HUDEP-2 (cell line): ENCODE measurements at regions not wholly inside any gene's neighbourhood (a gene's known extent, or its start where the extent isn't known, plus 50 kb on each side); places are given as distances from the start of the nearest gene placed in this dataset.
"Not testable (repeated sequence)": the region's sequence is repeated elsewhere in the genome, so short reads cannot be mapped to it uniquely, and the experiment has no call there.

ENCODE experiments used
- DNase-seq, 76 experiments: peaks; one replicate each; lab custom pipeline; 2025; ENCODE audit not compliant: unreplicated experiment in 76 of 76; lab: John Stamatoyannopoulos, UW

DNA sequence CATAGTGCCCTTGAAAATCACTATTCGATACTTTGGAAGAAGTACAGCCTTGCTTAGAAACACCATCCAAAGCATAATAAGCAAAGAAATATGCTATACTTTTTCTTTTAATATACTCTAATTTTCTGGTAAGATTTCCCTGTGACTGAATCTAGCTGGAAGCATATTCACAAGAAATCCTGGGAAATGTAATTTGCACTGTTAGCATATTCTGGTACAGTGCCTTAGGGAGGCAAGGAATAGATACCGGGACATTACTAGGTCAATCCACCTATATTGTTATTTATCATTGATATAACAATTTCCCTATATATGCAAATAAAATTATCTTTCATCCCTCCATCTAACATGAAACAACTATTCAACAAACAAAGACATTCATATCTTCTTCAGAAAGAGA, 1131.3 kb upstream of the PRR20A start:
- DNase-seq, result no peak

DNA sequence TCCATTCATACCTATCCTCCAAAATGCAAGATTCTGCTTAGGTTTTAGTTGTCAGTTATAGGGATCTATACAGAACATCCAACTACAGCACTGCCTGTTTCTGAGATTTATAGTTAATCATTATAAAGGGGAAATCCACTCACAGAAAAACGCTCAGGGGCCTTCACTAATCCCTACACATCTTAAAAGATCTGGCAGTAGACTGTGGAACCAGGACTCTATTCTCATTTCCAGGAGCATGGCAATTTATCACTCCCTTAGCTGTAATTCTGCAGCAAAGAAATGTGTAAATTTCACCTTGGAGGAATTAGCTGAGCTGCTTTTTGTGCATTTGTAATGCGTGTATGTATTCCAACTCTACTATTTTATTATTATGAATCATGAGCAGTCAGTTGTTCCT, 1128.1 kb upstream of the PRR20A start:
- no peak for DNase-seq

DNA sequence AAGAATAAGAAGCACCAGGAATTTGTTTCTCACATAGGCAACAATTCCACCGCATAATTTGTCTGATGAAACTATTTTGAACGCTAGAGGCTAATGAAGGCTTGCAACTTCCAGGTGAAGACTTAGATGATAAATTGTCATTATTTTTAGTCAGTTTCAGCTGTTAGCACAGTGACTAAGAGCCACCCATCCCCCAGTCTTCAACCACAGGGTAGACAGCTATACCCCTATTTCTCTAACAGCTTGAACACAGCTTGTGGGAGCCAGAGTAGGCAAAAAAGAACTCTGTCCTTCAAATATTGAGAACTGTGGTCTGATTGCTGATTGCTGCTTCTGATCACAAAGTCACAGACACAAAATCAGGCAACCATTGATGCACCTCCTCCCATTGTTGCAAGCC, 1124.8 kb upstream of the PRR20A start:
- no peak for DNase-seq

DNA sequence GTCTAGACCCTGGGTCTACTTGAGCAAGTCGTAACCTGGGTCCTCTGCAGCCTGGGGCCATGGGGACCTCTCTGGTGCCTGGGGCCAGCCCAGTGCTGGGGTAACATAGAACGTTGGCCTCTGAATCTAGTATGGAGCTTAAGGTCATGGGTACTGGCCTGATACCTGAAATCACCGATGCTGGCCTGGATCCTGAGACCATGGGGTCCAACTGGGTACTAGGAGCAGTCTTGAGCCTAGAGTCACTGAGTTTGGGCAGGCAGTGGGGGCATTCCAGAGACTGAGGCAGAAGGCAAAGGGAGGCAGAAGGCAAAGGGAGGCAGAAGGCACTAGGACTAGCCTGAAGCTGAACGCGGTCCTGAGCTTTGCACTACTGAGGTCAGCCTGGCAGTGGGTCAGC, 1121.1 kb upstream of the PRR20A start:
- DNase-seq, result no peak

DNA sequence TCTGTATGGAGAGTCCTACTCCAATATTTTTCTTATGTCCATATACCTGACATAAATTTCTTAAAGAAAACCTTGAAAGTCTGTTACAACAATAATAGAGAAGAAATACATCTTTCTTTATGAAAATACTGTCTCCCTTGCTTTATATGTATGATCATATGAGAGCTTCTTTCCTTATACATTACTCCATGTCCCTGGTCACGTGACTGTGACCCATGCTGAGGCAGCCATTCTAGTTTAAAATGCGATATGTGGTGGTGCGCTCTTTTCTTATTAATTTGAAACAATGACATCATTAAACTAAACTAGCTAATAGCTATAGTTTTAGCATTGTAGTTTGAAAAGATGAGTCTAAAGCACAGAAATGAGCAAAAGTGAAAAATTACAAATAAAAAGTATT, 1120.3 kb upstream of the PRR20A start:
- no peak for DNase-seq

DNA sequence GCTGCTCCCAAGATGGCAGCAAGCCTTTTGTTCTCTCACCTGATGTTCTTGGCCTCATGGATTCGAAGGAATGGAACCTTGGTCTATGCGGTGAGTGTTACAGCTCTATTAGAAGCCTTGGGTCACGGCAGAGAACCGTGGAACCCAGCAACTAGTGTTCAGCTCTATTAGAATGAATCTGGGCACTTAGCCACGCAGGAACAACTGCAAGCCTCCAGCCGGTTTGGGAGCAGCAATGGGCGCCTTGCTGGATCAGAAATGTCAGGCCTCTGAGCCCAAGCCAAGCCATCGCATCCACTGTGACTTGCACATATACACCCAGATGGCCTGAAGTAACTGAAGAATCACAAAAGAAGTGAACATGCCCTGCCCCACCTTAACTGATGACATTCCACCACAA, 1100.7 kb upstream of the PRR20A start:
- DNase-seq, result no peak

DNA sequence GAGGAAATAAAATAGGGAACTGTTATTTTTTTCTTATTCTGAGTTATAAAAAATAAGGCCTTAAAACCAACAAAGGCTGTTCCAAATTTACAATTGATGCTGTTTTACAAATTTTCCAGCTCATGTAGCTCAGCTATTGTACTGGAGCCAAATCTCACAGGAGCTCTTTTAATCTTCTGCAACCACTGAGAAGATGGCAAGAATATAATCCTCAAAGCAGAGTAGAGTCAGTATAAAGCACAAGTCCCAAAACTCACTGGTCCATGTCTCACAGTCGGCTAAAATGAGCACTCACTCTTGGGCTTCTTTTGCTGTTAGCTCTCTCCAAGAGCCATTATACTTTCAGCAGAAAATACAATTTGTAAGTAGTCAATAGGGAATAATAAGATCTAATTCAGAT, 1074.4 kb upstream of the PRR20A start:
- no peak for DNase-seq

DNA sequence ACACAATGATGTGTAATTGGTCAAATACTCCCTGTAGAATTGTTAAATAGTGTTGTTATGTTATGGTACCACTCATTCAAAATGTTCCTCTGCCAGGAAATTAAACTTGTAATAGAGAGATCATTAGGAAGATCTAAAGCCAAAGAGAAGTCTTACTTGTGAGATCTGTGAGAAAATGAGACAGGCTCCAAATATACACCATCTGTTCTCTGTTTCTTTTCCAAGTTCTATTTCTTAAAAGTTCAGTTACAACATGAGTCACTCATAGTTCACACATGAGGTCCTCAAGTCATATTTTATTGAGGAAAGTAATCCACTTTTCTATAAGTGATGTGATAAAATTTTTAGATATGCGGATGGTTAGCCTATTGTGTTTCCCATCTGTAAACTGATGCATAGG, 1038.1 kb upstream of the PRR20A start:
- no peak for DNase-seq

DNA sequence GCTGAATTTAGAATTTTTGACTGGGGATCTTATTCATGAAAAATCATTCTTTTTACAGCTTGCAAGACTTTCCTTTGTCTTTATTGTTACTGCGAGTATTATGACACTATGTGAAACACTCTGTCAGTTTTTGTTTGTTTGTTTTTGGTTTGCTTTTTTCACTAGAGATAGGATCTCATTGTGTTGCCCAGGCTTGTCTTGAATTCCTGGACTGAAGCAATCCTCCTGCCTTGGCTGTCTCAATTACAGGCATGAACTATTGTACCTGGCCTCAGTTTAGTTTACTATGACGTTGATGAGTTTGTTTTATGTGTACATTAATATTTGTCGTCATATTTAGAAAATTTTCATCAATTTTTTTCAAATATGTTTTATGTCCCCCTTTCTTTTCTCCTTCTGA, 1030.0 kb upstream of the PRR20A start:
- no peak for DNase-seq

DNA sequence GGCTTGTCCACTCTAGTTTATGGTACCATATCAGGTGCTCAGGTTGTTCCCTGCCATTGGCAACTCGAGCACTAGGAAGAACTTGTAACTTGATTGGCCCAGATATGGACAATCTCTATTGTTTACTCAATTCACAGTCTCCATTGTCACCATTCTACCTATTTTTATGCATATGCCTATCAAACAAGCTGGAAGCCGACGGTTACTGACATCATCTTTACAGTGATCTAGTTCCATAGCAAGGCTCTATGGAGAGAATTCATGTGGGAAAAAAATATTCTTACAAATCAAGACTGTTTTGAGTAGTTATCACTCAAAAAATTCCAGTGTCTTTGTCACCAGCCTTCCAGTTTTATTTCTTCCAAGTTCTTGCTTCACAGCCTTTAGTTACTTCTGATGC, 1006.2 kb upstream of the PRR20A start:
- no peak for DNase-seq

DNA sequence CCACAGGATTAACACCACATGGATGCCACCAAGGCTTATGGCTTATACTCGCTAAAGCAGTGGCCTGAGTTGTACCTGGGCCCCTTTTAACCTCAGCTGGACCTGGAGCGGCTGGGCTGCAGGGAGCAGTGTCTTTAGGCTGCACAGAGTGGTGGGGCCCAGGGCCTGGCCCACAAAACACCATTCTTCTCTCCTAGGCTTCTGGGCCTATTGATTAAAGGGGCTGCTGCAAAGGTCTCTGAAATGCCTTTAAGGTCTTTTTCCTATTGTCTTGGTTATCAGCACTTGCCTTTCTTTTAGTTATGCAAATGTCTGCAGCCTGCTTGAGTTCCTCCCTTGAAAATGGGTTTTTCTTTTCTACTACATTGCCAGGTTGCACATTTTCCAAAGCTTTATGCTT, 973.9 kb upstream of the PRR20A start:
- no peak for DNase-seq

DNA sequence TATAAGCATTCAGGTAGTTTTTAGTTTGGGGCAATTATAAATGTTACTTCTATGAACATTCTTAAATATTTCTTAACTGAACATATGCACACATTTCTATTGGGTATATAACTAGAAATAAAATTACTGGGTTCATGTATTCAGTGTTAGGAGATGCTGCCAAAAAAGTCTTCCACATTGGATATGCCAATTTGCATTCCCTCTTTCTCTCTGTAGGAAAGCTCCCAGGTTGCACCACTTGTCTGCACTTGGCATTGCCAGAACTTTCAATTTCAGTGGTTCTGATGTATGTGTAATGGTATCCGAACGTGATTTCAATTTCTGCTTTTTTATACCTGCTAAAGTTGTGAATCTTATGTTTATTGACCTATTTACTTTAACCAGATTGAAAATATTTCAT, 972.1 kb upstream of the PRR20A start:
- DNase-seq, result no peak

DNA sequence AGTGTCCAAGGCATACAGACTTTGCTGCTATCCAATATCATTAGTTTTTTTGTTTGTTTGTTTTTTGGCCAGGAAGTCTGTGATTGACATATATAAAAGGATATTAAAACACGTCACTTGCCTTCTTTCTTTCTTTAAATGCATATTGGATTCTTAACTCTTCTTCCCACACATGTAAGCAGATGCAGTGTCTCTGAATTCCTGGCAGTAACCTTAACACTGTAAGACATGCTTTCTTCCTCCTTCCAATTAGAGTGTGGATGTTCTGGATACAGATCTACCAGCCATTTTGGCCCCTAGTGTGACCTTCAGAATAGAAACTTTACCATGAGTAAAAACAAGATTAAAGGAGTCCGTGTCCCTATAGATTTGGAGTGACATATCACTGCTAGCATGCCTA, 967.4 kb upstream of the PRR20A start:
- DNase-seq, result no peak

DNA sequence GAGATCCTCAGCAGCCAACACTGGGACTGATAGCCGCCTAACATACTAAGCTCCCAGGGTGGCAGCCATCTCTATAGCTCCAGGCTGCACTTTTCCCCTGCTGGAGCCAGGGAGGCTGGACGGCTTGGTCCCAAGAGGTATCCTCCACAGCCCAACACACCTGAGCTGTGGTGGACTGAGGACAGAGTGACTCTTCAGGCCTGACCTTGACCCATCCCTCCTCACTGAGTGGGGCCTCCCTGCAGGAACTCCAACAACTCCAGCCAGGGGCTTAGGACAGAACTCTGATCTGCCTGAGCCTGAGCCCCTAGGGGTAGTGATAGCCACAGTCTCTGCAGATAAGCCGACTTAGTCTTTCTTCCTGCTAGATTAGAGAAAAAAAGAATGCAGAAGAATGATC, 958.1 kb upstream of the PRR20A start:
- no peak for DNase-seq

DNA sequence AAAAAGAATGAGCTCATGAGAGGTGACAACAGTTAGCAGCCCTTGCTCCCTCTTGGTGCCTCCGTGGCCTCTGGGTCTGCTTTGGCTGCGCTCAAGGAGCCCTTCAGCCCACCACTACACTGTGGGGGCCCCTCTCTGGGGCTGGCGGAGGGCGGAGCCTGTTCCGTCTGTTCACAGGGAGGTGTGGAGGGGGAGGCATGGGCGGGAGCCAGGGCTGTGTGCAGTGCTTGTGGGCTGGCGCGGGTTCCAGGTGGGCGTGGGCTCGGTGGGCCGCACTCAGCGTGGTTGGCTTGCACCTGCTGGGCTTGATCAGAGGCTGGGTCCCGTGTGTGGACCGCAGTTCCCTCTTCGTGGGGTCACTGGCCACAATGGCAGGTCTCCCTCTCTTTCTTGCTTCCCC, 953.4 kb upstream of the PRR20A start:
- DNase-seq, result no peak

DNA sequence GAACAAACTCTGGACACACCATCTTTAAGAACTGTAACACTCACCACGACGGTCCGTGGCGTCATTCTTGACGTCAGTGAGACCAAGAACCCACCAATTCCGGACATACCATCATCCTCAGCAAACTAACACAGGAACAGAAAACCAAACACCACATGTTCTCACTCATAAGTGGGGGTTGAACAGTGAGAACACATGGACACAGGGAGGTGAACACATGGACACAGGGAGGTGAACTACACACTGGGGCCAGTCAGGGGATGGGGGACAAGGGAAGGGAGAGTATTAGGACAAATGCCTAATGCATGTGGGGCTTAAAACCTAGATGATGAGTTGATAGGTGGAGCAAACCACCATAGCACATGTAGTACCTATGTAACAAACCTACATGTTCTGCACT, 952.1 kb upstream of the PRR20A start:
- not testable (repeated sequence) for DNase-seq

DNA sequence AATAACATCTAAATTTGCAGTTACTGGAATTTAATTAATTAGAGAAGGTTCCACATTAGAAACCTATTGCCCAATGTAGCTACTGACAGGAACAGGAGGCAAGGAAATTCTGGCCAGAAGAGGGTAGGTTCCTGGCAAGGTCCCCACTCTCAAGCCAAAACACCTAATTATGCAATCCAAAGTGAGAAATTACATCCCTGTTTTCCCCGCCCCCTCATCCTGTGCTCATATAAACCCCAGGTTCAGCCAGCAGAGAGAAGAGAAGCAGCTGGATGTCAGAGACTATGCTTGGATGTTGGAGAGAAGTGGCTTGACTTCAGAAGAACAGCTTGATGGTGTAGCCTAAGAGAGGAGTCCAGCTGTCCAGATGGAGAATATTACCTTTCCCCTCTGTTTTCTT, 951.3 kb upstream of the PRR20A start:
- no peak for DNase-seq

DNA sequence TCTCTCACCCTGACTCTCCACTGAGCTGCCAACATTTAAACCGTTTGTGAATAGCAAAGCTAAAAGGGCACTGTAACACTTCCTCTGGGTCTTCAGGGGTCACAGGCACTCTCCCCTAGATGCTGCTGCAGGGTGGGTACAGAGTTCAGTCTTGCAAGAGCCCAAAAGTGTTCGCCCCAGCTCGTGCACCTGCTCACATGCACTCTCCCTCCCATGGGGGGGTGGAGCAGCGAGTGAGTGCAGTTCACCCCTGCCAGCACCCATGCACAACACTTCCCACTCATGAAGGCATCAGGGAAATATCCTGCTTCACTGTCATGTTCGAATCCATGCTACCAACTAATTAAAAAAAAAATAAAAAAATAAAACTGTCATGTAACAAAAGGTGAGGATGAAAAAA, 950.7 kb upstream of the PRR20A start:
- no peak for DNase-seq

DNA sequence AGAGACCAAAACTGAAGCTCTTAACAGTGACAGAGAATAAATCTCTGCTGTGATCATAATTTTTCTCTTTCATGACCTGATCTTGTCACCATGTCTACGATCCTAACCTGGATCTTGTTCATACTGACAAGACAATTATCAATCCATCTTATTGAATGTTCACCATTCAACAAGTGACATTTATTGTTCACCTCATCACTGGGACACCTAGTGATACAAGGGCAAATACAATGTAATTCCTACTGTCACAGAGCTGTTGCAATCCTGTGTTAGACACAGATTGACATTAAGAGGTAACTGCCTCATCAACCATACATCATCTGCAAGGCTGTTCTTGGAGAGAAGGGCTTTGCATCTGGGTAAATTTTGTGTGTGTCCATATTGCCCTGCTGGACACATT, 942.4 kb upstream of the PRR20A start:
- no peak for DNase-seq

DNA sequence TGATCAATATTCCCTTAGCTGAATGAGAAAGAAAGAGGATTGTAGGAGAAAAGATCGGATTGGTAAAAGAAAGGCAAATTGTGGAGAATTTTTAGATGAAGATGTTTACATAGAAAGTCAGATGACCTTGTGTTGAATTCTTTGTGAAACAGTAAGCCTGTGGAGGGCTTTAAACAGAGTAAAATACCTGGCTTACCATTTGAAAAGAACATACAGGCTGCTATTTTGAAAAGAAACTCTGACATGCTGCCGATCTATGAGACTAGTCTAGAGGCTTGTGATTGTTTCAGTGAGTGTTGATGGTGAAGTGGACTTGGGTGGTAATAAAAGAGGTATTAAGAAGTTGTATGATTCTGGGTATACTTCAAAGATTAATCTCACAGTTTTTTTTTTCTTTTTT, 938.9 kb upstream of the PRR20A start:
- no peak for DNase-seq

DNA sequence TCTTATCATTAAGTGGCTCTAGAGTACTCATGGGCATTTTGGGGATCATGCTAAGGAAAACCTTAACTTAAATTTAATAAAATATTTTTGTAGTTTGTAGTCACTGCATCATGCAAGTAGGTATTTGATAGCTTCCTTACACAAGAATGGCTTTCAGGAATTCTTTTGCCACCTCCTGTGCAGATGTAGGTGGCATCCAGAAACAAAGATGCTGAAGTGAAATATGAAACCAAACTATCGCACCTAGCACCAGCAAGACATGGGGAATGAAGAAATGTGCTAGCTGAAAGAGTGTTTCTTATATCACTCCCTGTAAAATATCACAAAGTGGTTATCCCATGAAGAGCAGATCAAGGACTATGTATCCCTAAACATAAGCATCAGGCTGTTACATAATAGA, 924.5 kb upstream of the PRR20A start:
- DNase-seq, result no peak

DNA sequence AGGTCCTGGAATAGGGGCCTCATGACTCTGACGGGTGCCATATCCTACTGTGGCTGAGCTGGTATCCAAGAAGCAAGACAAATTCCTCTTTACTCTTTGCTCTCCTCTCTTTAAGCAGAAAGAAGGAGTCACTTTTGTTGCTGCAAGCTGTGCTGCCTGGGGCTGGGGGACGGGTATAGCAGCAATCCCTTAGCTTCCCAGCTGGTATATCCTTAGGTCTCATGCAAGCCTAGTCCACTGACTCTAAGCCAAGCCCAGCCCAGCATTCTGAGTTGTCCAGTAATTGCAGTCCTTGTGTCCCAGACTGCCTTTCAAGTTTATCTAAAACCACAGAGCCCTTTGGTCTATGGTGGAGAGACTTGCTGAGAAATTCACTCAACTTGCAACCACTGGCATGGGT, 893.0 kb upstream of the PRR20A start:
- DNase-seq, result no peak

DNA sequence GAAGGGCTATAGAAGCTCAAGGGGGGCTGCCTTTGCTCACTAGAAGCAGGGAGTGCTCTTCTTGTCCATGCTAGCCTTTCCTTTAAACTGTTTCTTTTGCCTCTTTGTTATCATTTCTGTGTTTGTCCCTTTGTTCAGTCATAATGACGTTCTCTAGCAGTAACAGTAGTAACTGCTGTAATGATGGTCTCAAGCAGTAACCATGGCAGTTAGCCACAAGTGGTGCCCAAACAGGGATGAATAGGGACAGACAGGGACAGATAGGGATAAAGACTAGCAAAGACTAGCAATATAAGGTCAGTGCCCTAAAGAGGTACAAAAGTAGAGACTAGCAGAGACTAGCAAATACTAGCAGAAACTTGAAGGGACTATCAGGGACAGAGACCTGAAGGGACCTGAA, 869.0 kb upstream of the PRR20A start:
- no peak for DNase-seq

DNA sequence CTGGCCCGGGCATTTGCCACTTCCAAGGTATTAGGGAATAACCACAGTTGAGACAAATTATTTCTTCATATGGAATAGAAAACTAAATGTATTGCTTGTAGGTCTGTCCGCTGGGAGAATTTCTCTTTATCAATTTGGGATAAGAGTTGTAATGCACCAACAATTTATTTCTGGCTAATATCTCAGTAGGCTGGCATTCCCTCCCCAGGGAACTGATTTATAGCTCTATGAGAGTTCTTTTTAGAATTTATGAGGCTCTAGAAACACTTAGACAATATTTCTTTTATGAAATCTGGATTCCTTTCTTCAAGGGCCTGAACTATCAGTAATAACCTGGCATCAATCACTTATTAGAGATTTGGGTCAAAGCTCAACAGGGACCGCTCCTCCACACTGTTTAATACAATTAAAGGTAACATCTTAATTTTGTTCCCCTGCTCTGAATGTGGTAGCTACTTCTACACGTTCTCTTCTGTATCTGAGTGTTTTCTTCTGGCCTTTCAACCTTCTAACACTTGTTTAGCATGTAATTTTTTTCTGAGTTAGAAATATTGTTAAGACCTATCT, 857.4 kb upstream of the PRR20A start:
- DNase-seq, result no peak
